ENCODE measurements at regions not wholly inside any gene's neighbourhood (a gene's known extent, or its start where the extent isn't known, plus 50 kb on each side); places are given as distances from the start of the nearest gene placed in this dataset.

GRCh38 chr1:88560621-88561020 is 123.5 kb upstream of the PKN2 start:
- ChIA-PET POLR2A (no interaction called here), CTCF (interaction anchor here (1.1 kb wide), 2 partner anchors 9 kb away, joined by 3 read pairs; no protein-coding TSS in a partner anchor)
- no peak overlapping the region for H3K27ac ChIP-seq (ENCODE audit: low read depth in 1 of 2, low read length in 2 of 2)
- H3K4me1 ChIP-seq (ENCODE audit: insufficient read depth, low read length): no peaks in the 10 kb centered on the region
- Mint-ChIP-seq H3K4me3 (no peak overlapping the region), H3K27me3 (peaks cover 11% of the 10 kb centered on the region), H3K9me3 (no peaks in the 10 kb centered on the region), H3K27ac (no peak overlapping the region), H3K36me3 (ENCODE audit: low read depth) (no peaks in the 10 kb centered on the region), H3K4me1 (ENCODE audit: low read depth) (no peaks in the 10 kb centered on the region)
- H3K36me3 ChIP-seq (ENCODE audit: insufficient read depth, low read length): no peaks in the 10 kb centered on the region
- H3K9me3 ChIP-seq (ENCODE audit: control insufficient read depth in 1 of 2, insufficient read depth in 1 of 2, low read length in 2 of 2): no peaks in the 10 kb centered on the region
- no peak for TF ChIP-seq CTCF (IDR thresholded peaks at IDR 0.05)
- DNase-seq: no peak
- no peak overlapping the region for H3K4me3 ChIP-seq (ENCODE audit: low read length)
- no peaks in the 10 kb centered on the region for H3K27me3 ChIP-seq (ENCODE audit: control insufficient read depth in 1 of 2, insufficient read depth in 2 of 2, low read length in 2 of 2)
- intact Hi-C loops (cut with DNase I, micrococcal nuclease): no loop called here
- no peak for ATAC-seq (ENCODE audit: poor library complexity)

DNA sequence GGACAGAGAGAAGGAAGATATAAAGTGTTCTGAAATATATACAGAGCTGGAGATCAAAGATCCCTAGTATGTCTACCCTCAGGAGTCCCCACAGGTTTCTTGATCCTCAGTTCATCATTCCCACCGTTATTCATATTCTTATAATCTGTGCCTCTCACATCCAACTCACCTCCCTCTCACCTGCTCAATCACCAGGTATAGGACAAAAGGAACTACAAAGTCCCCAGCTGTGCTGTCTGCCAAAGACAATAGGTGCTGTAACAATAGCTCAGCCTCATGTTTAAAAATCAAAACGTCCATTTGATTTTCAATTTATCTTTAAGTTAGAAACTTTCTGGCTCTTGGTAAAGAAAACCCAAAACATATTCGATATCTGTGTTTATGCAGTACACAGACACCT is 121.1 kb upstream of the PKN2 start:
- Mint-ChIP-seq H3K36me3 (ENCODE audit: low read depth) (no peaks in the 10 kb centered on the region), H3K27ac (no peak overlapping the region), H3K9me3 (no peaks in the 10 kb centered on the region), H3K4me3 (no peak overlapping the region), H3K27me3 (peaks cover 11% of the 10 kb centered on the region), H3K4me1 (ENCODE audit: low read depth) (no peaks in the 10 kb centered on the region)
- Histone ChIP-seq H3K4me1 (ENCODE audit: insufficient read depth, low read length) (no peaks in the 10 kb centered on the region), H3K4me3 (ENCODE audit: low read length) (no peak overlapping the region), H3K9me3 (ENCODE audit: control insufficient read depth in 1 of 2, insufficient read depth in 1 of 2, low read length in 2 of 2) (no peaks in the 10 kb centered on the region), H3K27me3 (ENCODE audit: control insufficient read depth in 1 of 2, insufficient read depth in 2 of 2, low read length in 2 of 2) (no peaks in the 10 kb centered on the region), H3K27ac (ENCODE audit: low read depth in 1 of 2, low read length in 2 of 2) (no peak overlapping the region), H3K36me3 (ENCODE audit: insufficient read depth, low read length) (no peaks in the 10 kb centered on the region)
- CTCF ChIA-PET: no interaction called here
- no peak for ATAC-seq (ENCODE audit: poor library complexity)
- POLR2A ChIA-PET: no interaction called here
- no peak for DNase-seq
- intact Hi-C loops (cut with DNase I, micrococcal nuclease): no loop called here
- no peak for TF ChIP-seq CTCF (IDR thresholded peaks at IDR 0.05)

DNA sequence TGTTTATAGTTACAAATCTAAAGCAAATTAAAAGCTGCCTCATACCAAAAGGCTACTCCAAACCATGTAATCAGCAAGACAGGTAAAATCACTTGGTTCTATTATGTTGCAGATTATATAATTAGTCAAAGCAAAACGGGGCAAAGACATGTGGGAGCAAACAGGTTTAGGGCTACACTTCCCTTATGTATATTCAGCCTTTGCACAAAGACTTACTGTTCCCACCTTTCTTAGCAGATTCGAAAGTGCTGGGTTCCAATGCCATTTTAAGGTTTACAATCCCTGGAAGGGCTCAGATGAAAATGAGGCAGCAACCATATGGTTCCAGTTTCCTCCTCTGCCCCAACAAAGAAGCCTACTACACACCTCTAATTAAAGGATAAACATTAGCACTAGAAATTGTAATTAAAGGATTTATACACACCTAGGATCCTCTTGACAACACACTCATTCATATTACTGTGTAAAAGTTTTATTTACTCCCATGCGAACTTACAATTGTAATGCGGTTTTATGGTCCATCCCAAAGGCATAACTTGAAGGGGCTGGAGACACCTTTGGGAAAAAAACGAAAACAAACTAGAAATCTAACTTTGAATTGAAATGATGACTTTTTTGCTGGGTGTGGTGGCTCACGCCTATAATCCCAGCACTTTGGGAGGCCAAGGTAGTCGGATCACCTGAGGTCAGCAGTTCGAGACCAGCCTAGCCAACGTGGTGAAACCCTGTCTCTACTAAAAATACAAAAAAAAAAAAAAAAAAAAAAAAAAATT is 117.3 kb upstream of the PKN2 start:
- no peaks in the 10 kb centered on the region for H3K4me1 ChIP-seq (ENCODE audit: insufficient read depth, low read length)
- POLR2A ChIA-PET: no interaction called here

More for the DNA sequence above, 117.3 kb upstream of the PKN2 start:
- no peaks in the 10 kb centered on the region for H3K4me1 Mint-ChIP-seq (ENCODE audit: low read depth)
- DNase-seq (no peak), ATAC-seq (ENCODE audit: poor library complexity) (no peak)
- no peak for TF ChIP-seq CTCF (IDR thresholded peaks at IDR 0.05)
- no peaks in the 10 kb centered on the region for H3K36me3 Mint-ChIP-seq (ENCODE audit: low read depth)
- no peaks in the 10 kb centered on the region for H3K9me3 ChIP-seq (ENCODE audit: control insufficient read depth in 1 of 2, insufficient read depth in 1 of 2, low read length in 2 of 2)
- CTCF ChIA-PET: no interaction called here
- H3K9me3 Mint-ChIP-seq: no peaks in the 10 kb centered on the region
- H3K36me3 ChIP-seq (ENCODE audit: insufficient read depth, low read length): no peaks in the 10 kb centered on the region
- intact Hi-C loops (cut with DNase I, micrococcal nuclease): no loop called here
- H3K27ac ChIP-seq (ENCODE audit: low read depth in 1 of 2, low read length in 2 of 2): no peak overlapping the region
- no peak overlapping the region for H3K27ac Mint-ChIP-seq
- H3K27me3 ChIP-seq (ENCODE audit: control insufficient read depth in 1 of 2, insufficient read depth in 2 of 2, low read length in 2 of 2): no peaks in the 10 kb centered on the region
- H3K27me3 Mint-ChIP-seq: peaks cover 13% of the 10 kb centered on the region
- no peak overlapping the region for H3K4me3 Mint-ChIP-seq
- no peak overlapping the region for H3K4me3 ChIP-seq (ENCODE audit: low read length)

Measured in CD4-positive, alpha-beta T cell (primary cell).